ENCODE measurements at regions not wholly inside any gene's neighbourhood (a gene's known extent, or its start where the extent isn't known, plus 50 kb on each side); places are given as distances from the start of the nearest gene placed in this dataset.
"Not testable (repeated sequence)": the region's sequence is repeated elsewhere in the genome, so short reads cannot be mapped to it uniquely, and the experiment has no call there.

GRCh38 chr6:165167311-165167710, 142.1 kb downstream of the C6orf118 start:
- no peak for DNase-seq

GRCh38 chr6:165163519-165163918, 145.9 kb downstream of the C6orf118 start:
- no peak for DNase-seq

GRCh38 chr6:165159460-165159859, 149.9 kb downstream of the C6orf118 start:
- no peak for DNase-seq

GRCh38 chr6:165146456-165146855, 162.9 kb downstream of the C6orf118 start:
- DNase-seq: no peak

- DNase-seq: no peak
Observed at GRCh38 chr6:165135889-165136288, 173.5 kb downstream of the C6orf118 start.

GRCh38 chr6:165129086-165129485, 180.3 kb downstream of the C6orf118 start:
- DNase-seq: no peak

- not testable (repeated sequence) for DNase-seq
Observed at GRCh38 chr6:165127743-165128142, 181.7 kb downstream of the C6orf118 start.

- not testable (repeated sequence) for DNase-seq
Observed at GRCh38 chr6:165124681-165125080, 184.7 kb downstream of the C6orf118 start.

GRCh38 chr6:165119231-165120020, 190.0 kb downstream of the C6orf118 start:
- no peak for DNase-seq

- DNase-seq: no peak
Observed at GRCh38 chr6:165118736-165119135, 190.7 kb downstream of the C6orf118 start.

GRCh38 chr6:165117806-165118205, 191.6 kb downstream of the C6orf118 start:
- DNase-seq: no peak

GRCh38 chr6:165117121-165117520, 192.3 kb downstream of the C6orf118 start:
- no peak for DNase-seq

- DNase-seq: no peak
Observed at GRCh38 chr6:165110860-165111259, 198.5 kb downstream of the C6orf118 start.

GRCh38 chr6:165109011-165109410, 200.4 kb downstream of the C6orf118 start:
- DNase-seq: no peak

- no peak for DNase-seq
Observed at GRCh38 chr6:165106261-165106660, 203.1 kb downstream of the C6orf118 start.

- DNase-seq: no peak
Observed at GRCh38 chr6:165098165-165098564, 211.2 kb downstream of the C6orf118 start.

GRCh38 chr6:165096868-165097267, 212.5 kb downstream of the C6orf118 start:
- DNase-seq: no peak

- DNase-seq: no peak
Observed at GRCh38 chr6:165096209-165096608, 213.2 kb downstream of the C6orf118 start.

- DNase-seq: no peak
Observed at GRCh38 chr6:165092881-165093595, 216.4 kb downstream of the C6orf118 start.

GRCh38 chr6:165091121-165091785, 218.2 kb downstream of the C6orf118 start:
- no peak for DNase-seq

GRCh38 chr6:165090242-165090641, 219.2 kb downstream of the C6orf118 start:
- DNase-seq: no peak

GRCh38 chr6:165086814-165087213, 222.6 kb downstream of the C6orf118 start:
- no peak for DNase-seq

- no peak for DNase-seq
Observed at GRCh38 chr6:165082636-165083035, 226.8 kb downstream of the C6orf118 start.
